Natural killer cell (primary cell): ENCODE measurements at regions not wholly inside any gene's neighbourhood (a gene's known extent, or its start where the extent isn't known, plus 50 kb on each side); places are given as distances from the start of the nearest gene placed in this dataset.

ENCODE experiments used
- ATAC-seq, 3 donors: fragments of 150-1000 bp in 2 of 3; fragments of 200-7000 bp in 1 of 3; cut with Tn5 transposase; 1 replicate in 1 of 3; 2 replicates in 2 of 3; pipeline ENCODE4 v1.10.0; 2021; ENCODE audit warnings: mild to moderate bottlenecking in 2 of 3, moderate library complexity in 2 of 3
- DNase-seq, 2 donors: peaks; one replicate each; pipeline versions ENCODE4 v3.0.0 to v3.0.0-alpha.2; 2013 to 2021; ENCODE audit warnings: mixed read lengths in 1 of 2
- H3K27ac ChIP-seq: one replicate; pipeline ENCODE4 v1.5.1; 2013; ENCODE audit warnings: mild to moderate bottlenecking, low read length
- H3K27me3 ChIP-seq: one replicate; pipeline ENCODE4 v1.6.1; 2013; ENCODE audit warnings: low read length; ENCODE audit not compliant: control insufficient read depth, insufficient read depth
- H3K36me3 ChIP-seq: one replicate; pipeline ENCODE4 v1.6.1; 2013; ENCODE audit warnings: low read length; ENCODE audit not compliant: control insufficient read depth, insufficient read depth
- H3K4me1 ChIP-seq: one replicate; pipeline ENCODE4 v1.6.1; 2013; ENCODE audit warnings: low read length; ENCODE audit not compliant: control insufficient read depth, insufficient read depth
- H3K4me3 ChIP-seq: one replicate; pipeline ENCODE4 v1.5.1; 2013; ENCODE audit warnings: low read length
- H3K9me3 ChIP-seq: one replicate; pipeline ENCODE4 v1.6.1; 2013; ENCODE audit warnings: low read length; ENCODE audit not compliant: control insufficient read depth, insufficient read depth
- H3K27ac Mint-ChIP-seq, 2 donors: one replicate each; pipeline ENCODE4 v1.8.0; 2022; ENCODE audit warnings: mild to moderate bottlenecking in 2 of 2, mixed read lengths in 2 of 2, moderate library complexity in 1 of 2
- H3K27me3 Mint-ChIP-seq, 2 donors: one replicate each; pipeline ENCODE4 v1.8.0; 2022; ENCODE audit warnings: low read depth in 2 of 2, mixed read lengths in 2 of 2
- H3K36me3 Mint-ChIP-seq: one replicate; pipeline ENCODE4 v1.8.0; 2022; ENCODE audit warnings: mixed read lengths
- H3K4me1 Mint-ChIP-seq, 2 donors: one replicate each; pipeline ENCODE4 v1.8.0; 2022; ENCODE audit warnings: mixed read lengths in 2 of 2
- H3K4me3 Mint-ChIP-seq: one replicate; pipeline ENCODE4 v1.8.0; 2022; ENCODE audit warnings: mild to moderate bottlenecking, moderate library complexity, mixed read lengths
- H3K9me3 Mint-ChIP-seq, 2 donors: one replicate each; pipeline ENCODE4 v1.8.0; 2022; ENCODE audit warnings: mixed read lengths in 2 of 2
- WGBS: methylation state at CpG from one replicate; pipeline ENCODE4 v1.1.7; 2013; ENCODE audit warnings: missing lambda C conversion rate; ENCODE audit not compliant: insufficient coverage; 5-methylcytosine and 5-hydroxymethylcytosine counted together
- intact Hi-C: fragments of 100-400 bp; cut with micrococcal nuclease; formaldehyde crosslinking; loops from one replicate; pipeline ENCODE4 v1.14.2; 2022
- TF ChIP-seq, protein P1 (sequence below): fragments of 200-600 bp; IDR thresholded peaks from one replicate; pipeline ENCODE4 v1.8.0; 2022; ENCODE audit warnings: antibody characterized with exemption

GRCh38 chr19:5210556-5210955 is 130.1 kb downstream of the PTPRS start:
- H3K27ac ChIP-seq = no peak overlapping the region
- Mint-ChIP-seq H3K4me1 (no peaks in the 10 kb centered on the region), H3K9me3 (no peaks in the 10 kb centered on the region), H3K27ac (no peak overlapping the region), H3K4me3 (no peak overlapping the region), H3K36me3 (no peaks in the 10 kb centered on the region), H3K27me3 (no peaks in the 10 kb centered on the region)
- no peaks in the 10 kb centered on the region for H3K9me3 ChIP-seq
- H3K4me1 ChIP-seq = peaks cover 7% of the 10 kb centered on the region
- H3K36me3 ChIP-seq = no peaks in the 10 kb centered on the region
- WGBS = 97% methylated on average over 23 of the region's 23 CpGs
- no peak for DNase-seq
- intact Hi-C loops = no loop called here
- no peak overlapping the region for H3K4me3 ChIP-seq
- TF ChIP-seq, protein P1, sequence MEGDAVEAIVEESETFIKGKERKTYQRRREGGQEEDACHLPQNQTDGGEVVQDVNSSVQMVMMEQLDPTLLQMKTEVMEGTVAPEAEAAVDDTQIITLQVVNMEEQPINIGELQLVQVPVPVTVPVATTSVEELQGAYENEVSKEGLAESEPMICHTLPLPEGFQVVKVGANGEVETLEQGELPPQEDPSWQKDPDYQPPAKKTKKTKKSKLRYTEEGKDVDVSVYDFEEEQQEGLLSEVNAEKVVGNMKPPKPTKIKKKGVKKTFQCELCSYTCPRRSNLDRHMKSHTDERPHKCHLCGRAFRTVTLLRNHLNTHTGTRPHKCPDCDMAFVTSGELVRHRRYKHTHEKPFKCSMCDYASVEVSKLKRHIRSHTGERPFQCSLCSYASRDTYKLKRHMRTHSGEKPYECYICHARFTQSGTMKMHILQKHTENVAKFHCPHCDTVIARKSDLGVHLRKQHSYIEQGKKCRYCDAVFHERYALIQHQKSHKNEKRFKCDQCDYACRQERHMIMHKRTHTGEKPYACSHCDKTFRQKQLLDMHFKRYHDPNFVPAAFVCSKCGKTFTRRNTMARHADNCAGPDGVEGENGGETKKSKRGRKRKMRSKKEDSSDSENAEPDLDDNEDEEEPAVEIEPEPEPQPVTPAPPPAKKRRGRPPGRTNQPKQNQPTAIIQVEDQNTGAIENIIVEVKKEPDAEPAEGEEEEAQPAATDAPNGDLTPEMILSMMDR = no peak
- no peak for ATAC-seq
- no peaks in the 10 kb centered on the region for H3K27me3 ChIP-seq

GRCh38 chr19:5207806-5208205 is 132.8 kb downstream of the PTPRS start:
- Histone ChIP-seq H3K4me1 (peaks cover 14% of the 10 kb centered on the region), H3K4me3 (no peak overlapping the region), H3K27me3 (no peaks in the 10 kb centered on the region), H3K9me3 (no peaks in the 10 kb centered on the region), H3K27ac (no peak overlapping the region), H3K36me3 (no peaks in the 10 kb centered on the region)
- intact Hi-C loops = no loop called here
- Mint-ChIP-seq H3K9me3 (no peaks in the 10 kb centered on the region), H3K36me3 (no peaks in the 10 kb centered on the region), H3K4me1 (no peaks in the 10 kb centered on the region), H3K27me3 (no peaks in the 10 kb centered on the region), H3K4me3 (no peak overlapping the region), H3K27ac (no peak overlapping the region)
- TF ChIP-seq, protein P1 = no peak
- 96% methylated on average over 17 of the region's 17 CpGs for WGBS
- no peak for DNase-seq
- ATAC-seq = no peak

- WGBS = 94% methylated on average over 11 of the region's 11 CpGs
Observed at GRCh38 chr19:5206751-5207075, 133.9 kb downstream of the PTPRS start.

More at GRCh38 chr19:5206751-5207075, 133.9 kb downstream of the PTPRS start:
- Mint-ChIP-seq H3K4me1 (no peaks in the 10 kb centered on the region), H3K27ac (no peak overlapping the region), H3K4me3 (no peak overlapping the region), H3K9me3 (no peaks in the 10 kb centered on the region), H3K36me3 (peaks cover 3% of the 10 kb centered on the region), H3K27me3 (no peaks in the 10 kb centered on the region)
- Histone ChIP-seq H3K9me3 (peaks cover under 1% of the 10 kb centered on the region), H3K4me3 (no peak overlapping the region), H3K27me3 (no peaks in the 10 kb centered on the region), H3K27ac (no peak overlapping the region), H3K36me3 (no peaks in the 10 kb centered on the region), H3K4me1 (peaks cover 14% of the 10 kb centered on the region)
- intact Hi-C loops = no loop called here
- TF ChIP-seq, protein P1 = no peak
- DNase-seq (no peak), ATAC-seq (no peak)
